ENCODE measurements at regions not wholly inside any gene's neighbourhood (a gene's known extent, or its start where the extent isn't known, plus 50 kb on each side); places are given as distances from the start of the nearest gene placed in this dataset.
A peak's percentile ranks its signal among the peaks of the same experiment; 100 is the strongest.
"Not testable (repeated sequence)": the region's sequence is repeated elsewhere in the genome, so short reads cannot be mapped to it uniquely, and the experiment has no call there.

GRCh38 chr16:29578898-29579297 lies 72.7 kb upstream of the NPIPB12 start:
- DNase-seq, result not testable (repeated sequence)

DNA sequence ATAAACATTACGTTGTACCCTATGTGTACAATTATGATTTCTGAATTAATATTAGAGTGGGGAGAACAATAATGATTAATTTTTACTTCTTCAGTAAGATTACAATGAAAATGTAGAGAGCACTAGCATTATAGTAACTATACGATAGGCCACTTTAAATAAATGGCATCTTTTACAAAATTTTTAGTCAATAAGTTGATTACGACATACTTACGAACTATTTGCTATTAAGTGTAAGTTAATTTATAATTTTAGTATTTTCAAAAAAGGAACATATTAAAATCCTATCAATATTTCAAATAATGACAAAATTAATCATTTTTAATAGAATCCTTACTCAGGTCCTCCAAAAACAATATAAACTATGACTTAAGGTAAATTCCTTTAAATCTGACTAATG lies 75.6 kb upstream of the NPIPB12 start:
- not testable (repeated sequence) for DNase-seq

DNA sequence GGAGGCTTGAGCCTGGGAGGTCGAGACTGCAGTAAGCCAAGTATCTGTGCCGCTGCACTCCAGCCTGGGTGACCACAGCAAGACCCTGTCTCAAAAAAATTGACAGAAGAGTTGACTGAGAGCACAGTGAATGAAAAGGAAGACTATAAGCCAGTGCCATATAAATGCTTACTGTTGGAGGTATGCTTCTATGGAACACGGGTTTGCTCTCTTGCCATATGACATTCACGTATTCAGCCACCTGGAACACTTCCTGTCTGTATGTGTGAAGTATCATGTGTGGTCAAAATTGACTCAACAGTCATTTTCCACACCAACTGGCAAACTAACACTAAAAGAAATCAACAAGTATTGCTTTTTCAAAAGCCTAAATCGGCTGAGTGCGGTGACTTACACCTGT lies 71.1 kb upstream of the SPN start:
- not testable (repeated sequence) for DNase-seq

DNA sequence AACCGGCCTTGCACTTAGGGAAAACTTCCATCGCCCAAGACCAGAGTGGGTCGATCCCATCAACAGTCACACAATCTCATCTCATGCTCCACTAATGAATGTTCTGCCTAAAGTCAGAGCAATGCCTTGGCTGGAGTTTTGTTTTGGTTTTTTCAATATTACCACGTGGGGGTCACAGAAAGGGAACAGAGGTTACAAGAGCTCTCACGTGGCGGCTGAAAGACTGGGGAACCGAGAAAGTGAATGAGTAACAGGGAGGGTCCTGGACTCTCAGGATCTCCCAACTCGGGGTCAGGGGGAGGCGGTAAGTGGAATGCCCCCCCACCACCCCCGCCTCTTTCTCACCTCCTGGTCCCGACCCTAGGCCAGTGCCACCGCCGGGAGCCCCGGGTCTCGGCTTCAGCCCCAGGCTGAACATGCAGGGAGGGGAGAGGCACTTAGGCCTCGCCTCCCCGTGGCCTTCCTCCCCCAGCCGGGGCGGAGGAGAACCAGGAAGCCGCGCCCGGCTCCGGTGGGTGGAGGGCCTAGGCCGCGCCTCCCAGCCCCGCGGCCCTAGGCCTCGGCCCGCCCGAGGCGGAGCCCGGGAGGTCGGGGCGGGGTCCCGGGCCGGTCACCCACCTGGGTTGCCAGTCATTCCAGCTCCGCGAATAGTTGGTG lies 68.7 kb upstream of the SPN start:
- not testable (repeated sequence) for DNase-seq

DNA sequence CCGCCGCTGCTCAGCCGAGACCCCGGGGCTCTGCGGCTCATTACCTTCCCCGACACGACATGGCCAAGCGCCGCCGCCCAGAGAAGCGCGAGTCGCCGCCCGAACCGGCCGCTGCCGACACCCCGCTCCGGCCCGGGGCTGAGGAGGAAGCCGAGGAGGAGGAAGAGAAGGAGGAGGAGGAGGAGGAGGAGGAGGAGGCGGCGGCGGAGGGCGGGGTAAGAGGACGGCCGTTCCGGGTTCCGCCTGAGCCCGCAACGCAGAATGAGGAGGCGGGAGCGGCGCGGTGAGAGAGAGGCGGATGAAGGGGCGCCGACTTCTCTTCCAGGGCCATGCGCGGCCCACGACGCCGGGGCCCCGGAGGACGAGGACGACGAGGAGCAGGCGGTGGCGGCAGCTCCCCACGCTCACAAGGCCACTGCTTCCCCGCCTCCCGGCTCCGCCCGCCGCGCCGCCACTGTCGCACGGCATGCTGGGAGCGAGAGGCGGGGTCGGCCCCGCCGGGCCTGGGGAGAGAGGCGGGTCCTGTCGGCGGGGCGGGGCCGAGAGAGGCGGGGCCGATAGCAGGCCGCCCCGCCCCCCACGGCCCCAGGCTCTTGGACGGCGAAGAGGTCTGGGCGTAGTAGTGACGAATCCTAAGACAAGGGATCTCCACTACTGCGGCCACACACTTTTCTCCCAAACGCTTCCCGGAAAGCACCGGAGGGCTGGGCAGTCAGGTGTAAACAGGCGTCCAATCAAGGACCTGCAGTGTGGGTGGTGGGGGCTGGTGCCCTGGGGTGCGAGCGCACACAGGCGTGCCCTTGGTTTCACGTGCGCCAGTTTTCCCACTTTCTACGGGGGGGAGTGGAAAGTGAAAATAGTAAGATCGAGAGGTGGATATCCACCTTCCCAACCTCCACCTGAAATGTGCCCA lies 67.9 kb upstream of the SPN start:
- DNase-seq, result peak; percentile 83

DNA sequence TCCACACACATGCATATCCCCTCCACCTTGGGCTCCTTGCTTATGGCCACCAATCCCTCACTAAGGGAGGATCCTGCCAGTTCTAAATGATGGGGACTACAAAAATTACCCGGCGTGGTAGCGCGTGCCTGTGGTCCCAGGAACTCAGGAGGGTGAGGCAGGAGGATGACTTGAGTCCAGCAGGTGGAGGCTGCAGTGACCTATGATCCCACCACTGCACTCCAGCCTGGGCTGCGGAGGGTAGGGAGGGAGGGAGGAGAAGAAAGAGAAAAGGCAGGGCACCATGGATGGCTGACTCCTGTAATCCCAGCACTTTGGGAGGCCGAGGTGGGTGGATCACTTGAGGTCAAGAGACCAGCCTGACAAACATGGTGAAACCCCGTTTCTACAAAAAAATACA lies 66.0 kb upstream of the SPN start:
- not testable (repeated sequence) for DNase-seq

GRCh38 chr16:29600111-29601000 lies 62.7 kb upstream of the SPN start:
- not testable (repeated sequence) for DNase-seq

GRCh38 chr16:29602247-29602625 lies 60.8 kb upstream of the SPN start:
- not testable (repeated sequence) for DNase-seq

DNA sequence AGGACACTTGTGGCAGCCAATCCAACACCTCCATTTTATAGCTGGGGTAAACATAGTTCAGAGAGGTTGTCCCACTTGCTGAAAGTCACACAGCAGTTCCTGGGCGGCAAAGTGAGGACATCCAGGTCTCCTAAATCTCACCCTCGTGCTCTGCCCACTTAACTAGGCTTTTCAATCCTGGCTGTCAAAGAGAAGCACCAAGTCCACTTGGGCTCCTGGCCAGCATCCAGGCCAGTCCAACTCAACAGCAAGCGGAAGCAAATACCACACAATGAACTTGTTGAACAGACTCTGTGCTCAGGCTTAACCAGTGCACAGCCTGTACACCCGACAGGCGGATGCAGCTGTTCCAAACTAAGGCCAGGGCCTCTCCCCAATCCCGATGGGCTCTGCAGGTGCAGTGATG lies 60.4 kb upstream of the SPN start:
- DNase-seq, result not testable (repeated sequence)

DNA sequence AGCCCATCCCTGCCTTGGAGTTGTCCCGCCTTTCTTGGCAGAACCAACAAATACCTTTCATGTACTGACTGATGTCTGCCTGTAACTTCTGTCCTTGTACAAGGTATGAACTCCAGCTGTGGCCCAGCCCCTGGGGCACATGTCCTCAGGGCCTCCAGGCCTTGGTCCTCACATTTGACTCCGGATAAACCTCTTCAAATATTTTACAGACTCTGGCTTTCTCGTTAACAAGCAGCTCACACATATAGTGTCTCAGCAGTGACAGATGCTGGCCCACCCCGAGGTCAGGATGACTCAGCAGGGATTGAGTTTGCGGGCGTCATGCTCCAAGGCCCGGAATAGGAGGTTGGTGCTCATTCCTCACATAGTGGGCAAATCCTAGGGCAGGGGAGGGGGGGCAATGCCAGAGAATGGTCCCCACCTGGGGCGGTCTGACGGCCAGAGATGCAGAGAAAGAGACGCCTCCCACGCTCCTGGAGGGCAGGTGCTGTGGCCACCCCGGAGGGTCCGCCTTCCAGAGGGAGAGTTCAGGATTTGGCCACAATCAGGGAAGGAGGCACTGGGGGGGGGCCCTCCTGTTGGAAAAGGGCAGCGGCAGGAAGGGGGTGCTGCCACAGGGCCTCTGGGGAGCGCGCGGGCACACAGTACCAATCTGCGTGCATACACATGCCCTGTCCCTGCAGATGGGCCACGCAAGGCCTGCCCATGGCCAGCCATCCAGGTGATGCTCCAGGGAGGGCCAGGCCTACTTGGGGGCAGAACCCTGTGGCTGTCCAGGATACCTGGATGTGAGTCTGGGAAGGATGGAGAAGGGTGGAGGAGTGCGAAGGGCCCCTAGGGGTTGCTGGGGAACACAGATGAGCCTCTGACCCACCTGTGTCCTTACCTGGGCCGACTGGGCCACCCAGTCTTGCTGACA lies 58.2 kb upstream of the SPN start:
- DNase-seq, result not testable (repeated sequence)

DNA sequence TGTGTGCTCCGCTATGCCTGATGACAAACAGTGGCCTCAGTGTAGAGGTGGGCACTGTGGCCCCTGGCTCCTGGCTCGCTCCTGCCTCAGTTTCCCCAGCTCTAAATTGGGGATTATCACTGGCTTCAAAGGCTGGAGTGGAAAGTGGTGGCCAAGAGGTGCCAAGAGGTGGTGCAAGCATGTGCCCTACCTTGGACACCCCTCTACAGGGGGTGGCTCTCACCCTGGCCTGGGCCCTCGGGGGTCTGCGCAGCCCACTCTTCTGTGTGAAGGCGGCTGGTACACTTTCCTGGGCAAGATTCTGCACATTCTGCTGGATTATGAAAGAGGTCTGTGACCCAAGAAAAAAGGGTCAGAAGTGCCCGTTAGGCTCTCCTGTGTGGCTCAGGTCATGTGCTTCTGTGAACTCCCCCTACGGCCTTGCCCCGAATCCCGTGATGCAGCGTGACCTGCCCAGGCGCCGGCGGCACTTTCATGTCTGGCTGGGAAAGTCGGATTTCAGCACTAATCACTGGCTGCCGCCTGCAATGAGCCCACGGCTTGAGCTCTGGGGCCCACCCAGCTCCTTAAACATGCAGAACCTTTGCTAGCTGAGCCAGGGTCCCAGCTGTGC lies 57.3 kb upstream of the SPN start:
- DNase-seq, result not testable (repeated sequence)

- not testable (repeated sequence) for DNase-seq
Observed at GRCh38 chr16:29606669-29607427, 56.2 kb upstream of the SPN start.

DNA sequence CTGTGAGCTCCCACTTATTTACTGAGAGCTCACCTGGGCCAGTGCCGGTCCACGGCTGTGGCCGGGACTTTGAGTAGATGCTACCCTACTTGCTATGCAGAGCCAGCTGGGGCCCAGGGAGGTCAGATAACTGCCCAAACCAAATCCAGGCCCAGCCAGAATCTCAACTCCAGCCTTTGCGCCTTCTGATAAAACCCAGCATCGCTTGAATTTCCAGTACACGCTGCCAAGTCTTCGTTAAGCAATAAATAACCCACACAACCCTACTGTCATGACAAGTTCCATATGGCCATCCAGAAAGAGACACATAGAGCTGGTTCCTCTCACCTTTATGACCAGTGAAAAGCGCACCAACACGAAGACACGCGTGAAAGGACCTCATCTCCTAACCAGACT lies 55.6 kb upstream of the SPN start:
- DNase-seq, result not testable (repeated sequence)

DNA sequence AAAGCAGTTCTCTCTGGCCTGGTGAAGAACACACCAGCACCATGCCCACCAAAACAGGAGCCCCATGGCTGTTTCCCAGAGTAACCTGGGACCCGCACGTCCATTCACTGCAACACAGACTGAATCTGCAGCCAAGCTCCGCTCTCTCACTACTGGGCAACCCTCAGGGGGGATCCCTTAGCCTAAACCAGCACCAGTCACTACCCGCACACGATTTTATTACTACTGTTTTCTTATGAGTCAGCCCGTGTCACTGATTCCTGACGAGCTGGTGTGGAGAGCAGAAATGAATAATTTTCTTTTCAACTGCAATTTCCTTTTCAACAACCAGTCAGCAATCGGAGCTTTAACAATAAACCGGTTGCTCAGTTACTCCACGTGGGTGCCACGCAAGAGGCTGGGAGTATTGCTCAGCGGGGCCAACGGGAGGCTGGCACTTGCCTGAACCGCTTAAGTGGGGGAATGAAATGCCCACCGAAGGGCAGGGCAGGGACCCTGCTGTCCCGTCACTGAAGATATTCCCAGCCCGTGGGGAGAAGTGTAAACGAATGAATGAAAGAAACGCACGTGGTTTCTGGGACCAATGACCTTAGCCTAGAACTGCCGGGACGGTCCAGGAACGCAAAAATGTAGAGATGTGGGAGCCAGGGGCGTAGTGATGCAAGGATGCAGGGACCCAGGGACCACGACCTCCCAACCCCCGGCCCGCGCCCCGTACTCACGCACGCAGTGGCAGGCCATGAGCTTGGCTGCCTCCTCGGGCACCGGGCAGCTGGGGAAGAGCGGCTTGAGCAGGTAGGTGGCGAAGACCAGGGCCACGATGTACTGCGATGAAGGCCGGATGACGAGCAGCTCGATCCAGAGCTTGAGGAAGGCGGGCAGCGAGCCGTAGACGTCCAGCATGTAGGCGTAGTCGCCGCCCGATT lies 50.4 kb upstream of the SPN start:
- DNase-seq, result not testable (repeated sequence)
